ENCODE measurements at regions not wholly inside any gene's neighbourhood (a gene's known extent, or its start where the extent isn't known, plus 50 kb on each side); places are given as distances from the start of the nearest gene placed in this dataset.

DNA sequence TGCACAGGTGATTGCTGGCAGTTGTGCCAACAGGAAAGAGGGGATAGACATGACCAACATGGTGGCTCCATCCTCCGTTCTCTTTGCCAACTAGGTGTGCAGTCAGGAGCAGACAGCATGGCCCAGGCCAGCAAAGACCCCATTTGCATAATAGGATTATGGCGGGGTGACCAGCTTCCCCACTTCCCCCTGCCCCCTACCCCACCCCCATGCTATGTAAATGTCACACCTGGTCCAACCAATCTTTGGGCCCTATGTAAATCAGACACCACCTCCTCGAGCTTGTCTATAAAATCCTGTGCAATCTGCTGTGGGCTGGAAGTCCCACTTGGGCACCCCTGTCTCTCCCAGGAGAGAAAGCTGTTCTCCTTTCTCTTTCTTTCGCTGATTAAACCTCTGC lies 146.0 kb downstream of the SLC30A10 start:
- no peak for DNase-seq
- in situ Hi-C loops (cut with HindIII; ENCODE audit: low pct_ligation_motif_present, low pct_unique_long_range_greater_than_20kb, low sequenced_read_pairs): no loop called here

GRCh38 chr1:219781491-219781890 lies 146.9 kb downstream of the SLC30A10 start:
- DNase-seq: no peak
- in situ Hi-C loops (cut with HindIII; ENCODE audit: low pct_ligation_motif_present, low pct_unique_long_range_greater_than_20kb, low sequenced_read_pairs): no loop called here

DNA sequence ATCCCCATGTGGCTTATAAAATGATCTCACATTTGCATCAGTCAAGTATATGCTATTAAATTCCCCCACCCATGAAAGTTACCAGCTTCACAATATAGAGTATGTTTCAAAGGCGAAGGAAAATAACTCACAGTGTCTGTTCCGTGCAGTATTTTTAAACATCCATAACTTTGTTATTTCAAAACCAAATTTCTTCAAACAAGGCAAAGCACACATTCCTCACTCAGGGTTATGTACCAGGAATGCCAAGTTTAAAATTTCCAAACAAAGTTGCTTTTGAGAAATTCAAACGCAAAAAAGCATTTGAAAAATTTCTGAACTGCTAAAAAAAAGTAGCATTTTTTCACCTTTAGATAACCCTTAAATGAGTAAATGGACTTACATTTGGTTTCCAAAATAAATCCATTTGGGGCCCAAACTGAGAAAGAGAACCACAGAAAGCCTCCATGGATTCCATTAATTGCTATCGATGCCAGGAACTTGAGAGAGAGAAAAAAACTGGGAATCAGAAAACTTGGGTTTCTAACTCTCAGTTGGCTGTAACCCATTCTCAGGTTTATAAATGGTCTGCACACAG lies 149.5 kb downstream of the SLC30A10 start:
- in situ Hi-C loops (cut with HindIII; ENCODE audit: low pct_ligation_motif_present, low pct_unique_long_range_greater_than_20kb, low sequenced_read_pairs): no loop called here
- DNase-seq: no peak

GRCh38 chr1:219778110-219778509 lies 150.2 kb downstream of the SLC30A10 start:
- no peak for DNase-seq
- in situ Hi-C loops (cut with HindIII; ENCODE audit: low pct_ligation_motif_present, low pct_unique_long_range_greater_than_20kb, low sequenced_read_pairs): no loop called here

- in situ Hi-C loops (cut with HindIII; ENCODE audit: low pct_ligation_motif_present, low pct_unique_long_range_greater_than_20kb, low sequenced_read_pairs): no loop called here
- no peak for DNase-seq
These were observed 154.0 kb downstream of the SLC30A10 start for GRCh38 chr1:219774386-219774785.

DNA sequence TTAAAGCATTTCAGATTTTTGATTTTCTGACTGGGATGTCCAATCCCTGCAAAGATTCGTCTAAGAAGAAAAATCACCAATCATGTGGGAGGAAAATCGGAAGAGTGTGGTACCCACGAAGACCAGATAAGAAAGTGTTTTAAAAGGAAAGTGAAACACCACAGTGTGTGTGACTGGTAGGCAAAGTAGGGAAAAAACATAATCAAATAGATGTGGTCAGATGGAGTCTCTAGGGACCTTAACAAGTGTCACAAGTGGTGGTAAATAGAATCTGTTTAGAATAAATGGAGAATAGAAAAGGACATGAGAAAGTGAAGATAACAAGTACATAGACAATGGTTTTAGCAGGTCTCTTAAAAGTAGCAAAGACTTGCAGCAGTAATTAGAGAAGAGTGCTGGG lies 154.6 kb downstream of the SLC30A10 start:
- DNase-seq: no peak
- in situ Hi-C loops (cut with HindIII; ENCODE audit: low pct_ligation_motif_present, low pct_unique_long_range_greater_than_20kb, low sequenced_read_pairs): no loop called here

- in situ Hi-C loops (cut with HindIII; ENCODE audit: low pct_ligation_motif_present, low pct_unique_long_range_greater_than_20kb, low sequenced_read_pairs): no loop called here
- DNase-seq: no peak
These were observed 155.2 kb downstream of the SLC30A10 start for GRCh38 chr1:219773110-219773509.

DNA sequence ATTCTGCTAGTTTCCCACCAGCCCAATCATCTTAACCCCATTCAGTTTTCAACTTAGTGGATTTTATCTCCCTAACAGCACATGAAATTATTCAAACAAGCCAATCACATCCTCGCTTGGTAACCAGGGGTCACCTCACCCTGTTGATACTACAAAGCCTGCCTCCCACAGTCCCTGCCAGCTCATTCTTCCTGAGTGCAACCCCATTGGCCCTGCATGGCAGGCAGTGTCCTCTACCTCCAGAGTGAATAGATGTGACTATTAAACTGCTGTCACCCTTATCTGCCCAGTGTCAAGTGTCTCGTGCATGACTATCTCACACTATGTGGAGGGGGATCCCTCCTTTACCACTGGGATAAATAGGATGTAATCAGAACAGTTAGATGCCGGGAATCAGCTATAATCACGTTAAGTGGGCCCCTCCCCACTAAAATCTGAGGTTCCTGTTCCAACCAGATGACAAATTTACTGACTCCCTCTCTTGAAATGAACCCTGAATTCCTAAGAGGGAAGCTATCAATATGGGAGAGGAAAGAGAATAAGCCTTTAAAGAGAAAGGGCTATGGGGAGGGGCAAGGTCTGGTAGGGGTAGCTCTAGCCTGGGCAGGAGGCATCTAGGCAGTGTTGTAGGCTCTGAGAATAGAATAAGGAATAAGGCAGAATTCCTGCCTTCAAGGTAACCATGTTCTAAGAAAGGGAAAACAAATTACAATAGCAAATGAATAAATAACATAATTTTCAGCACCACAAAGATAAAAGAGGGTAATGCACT lies 155.9 kb downstream of the SLC30A10 start:
- DNase-seq: no peak
- in situ Hi-C loops (cut with HindIII; ENCODE audit: low pct_ligation_motif_present, low pct_unique_long_range_greater_than_20kb, low sequenced_read_pairs): no loop called here

DNA sequence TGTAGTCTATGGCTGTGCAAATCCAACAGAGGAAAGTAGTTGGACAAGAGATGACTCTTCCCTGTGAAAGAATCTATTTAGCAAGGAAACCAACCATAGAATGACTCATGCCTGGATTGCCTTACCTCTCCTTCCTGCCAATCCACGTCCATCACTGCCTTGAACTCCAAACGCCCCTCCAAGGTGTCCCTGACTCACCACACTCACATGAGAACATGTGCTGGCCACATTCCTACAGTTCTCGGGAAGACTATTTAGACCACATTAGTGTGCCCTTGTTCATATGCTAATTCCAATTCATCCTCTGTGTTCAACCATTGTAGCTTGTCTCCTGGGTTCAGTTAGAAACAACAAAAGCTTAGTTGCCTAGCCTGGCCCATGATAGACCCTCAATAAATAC lies 157.3 kb downstream of the SLC30A10 start:
- DNase-seq: peak; percentile 92
- in situ Hi-C loops (cut with HindIII; ENCODE audit: low pct_ligation_motif_present, low pct_unique_long_range_greater_than_20kb, low sequenced_read_pairs): no loop called here

GRCh38 chr1:219763321-219763720 lies 150.4 kb upstream of the ZC3H11B start:
- in situ Hi-C loops (cut with HindIII; ENCODE audit: low pct_ligation_motif_present, low pct_unique_long_range_greater_than_20kb, low sequenced_read_pairs): no loop called here
- no peak for DNase-seq

GRCh38 chr1:219761208-219761860 lies 148.4 kb upstream of the ZC3H11B start:
- DNase-seq: no peak
- in situ Hi-C loops (cut with HindIII; ENCODE audit: low pct_ligation_motif_present, low pct_unique_long_range_greater_than_20kb, low sequenced_read_pairs): no loop called here

- DNase-seq: no peak
- in situ Hi-C loops (cut with HindIII; ENCODE audit: low pct_ligation_motif_present, low pct_unique_long_range_greater_than_20kb, low sequenced_read_pairs): no loop called here
These were observed 146.2 kb upstream of the ZC3H11B start for GRCh38 chr1:219759095-219759494.

DNA sequence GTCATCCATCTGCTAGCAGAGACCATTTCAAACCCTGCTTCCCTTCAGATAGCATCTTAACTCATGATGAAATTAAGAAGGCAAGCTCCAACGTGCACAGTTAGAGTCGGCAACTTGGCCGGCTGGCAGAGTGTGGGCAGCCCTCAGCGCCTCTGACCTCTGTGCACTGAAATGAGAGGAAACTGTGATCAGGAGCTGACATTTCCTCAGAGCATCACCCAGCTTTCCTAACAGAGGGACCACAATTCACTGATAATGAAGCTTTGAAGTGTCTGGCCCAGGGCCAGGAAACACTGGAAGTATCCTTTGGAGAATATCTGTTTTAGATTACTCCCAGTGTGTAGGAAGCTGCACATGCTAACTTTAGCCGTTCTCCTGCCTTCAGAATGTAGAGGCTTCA lies 145.0 kb upstream of the ZC3H11B start:
- no peak for DNase-seq
- in situ Hi-C loops (cut with HindIII; ENCODE audit: low pct_ligation_motif_present, low pct_unique_long_range_greater_than_20kb, low sequenced_read_pairs): no loop called here

DNA sequence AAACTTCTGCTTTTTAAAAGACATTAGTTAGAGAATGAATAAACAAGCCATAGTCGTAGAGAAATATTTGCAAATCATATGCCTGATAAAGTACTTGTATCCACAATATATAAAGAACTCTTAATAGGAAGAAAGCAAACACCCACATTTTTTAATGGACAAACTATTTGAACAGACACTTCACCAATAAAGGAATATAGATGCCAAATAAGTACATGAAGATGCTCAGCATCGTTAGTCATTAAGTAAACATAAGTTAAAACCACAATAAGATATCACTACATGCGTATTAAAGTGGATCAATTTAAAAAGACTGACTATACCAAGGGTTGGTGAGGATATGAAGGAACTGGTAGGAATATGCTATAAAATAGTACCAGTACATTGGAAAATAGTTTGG lies 142.3 kb upstream of the ZC3H11B start:
- in situ Hi-C loops (cut with HindIII; ENCODE audit: low pct_ligation_motif_present, low pct_unique_long_range_greater_than_20kb, low sequenced_read_pairs): no loop called here
- DNase-seq: no peak

GRCh38 chr1:219754767-219755166 lies 141.9 kb upstream of the ZC3H11B start:
- DNase-seq: no peak
- in situ Hi-C loops (cut with HindIII; ENCODE audit: low pct_ligation_motif_present, low pct_unique_long_range_greater_than_20kb, low sequenced_read_pairs): no loop called here

GRCh38 chr1:219753914-219754313 lies 141.0 kb upstream of the ZC3H11B start:
- no peak for DNase-seq
- in situ Hi-C loops (cut with HindIII; ENCODE audit: low pct_ligation_motif_present, low pct_unique_long_range_greater_than_20kb, low sequenced_read_pairs): no loop called here

DNA sequence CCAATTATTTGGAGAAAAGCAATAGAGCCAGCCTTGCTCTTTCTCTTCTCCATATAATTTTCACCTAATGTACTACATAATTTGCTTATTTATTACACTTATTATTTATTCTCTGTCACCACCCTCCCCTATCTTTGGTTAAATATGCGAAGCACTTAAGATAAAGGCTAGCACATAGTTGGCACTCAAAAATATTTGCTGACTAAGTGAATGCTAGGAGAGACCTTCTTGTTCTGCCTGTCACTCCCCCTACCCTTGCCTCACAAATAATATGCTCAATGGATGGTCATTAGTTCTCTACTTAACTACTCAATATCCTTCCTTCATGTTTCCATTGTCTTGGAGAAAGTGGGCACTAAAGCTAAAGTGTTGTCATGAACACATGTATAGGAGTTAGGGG lies 139.7 kb upstream of the ZC3H11B start:
- DNase-seq: no peak
- in situ Hi-C loops (cut with HindIII; ENCODE audit: low pct_ligation_motif_present, low pct_unique_long_range_greater_than_20kb, low sequenced_read_pairs): no loop called here

DNA sequence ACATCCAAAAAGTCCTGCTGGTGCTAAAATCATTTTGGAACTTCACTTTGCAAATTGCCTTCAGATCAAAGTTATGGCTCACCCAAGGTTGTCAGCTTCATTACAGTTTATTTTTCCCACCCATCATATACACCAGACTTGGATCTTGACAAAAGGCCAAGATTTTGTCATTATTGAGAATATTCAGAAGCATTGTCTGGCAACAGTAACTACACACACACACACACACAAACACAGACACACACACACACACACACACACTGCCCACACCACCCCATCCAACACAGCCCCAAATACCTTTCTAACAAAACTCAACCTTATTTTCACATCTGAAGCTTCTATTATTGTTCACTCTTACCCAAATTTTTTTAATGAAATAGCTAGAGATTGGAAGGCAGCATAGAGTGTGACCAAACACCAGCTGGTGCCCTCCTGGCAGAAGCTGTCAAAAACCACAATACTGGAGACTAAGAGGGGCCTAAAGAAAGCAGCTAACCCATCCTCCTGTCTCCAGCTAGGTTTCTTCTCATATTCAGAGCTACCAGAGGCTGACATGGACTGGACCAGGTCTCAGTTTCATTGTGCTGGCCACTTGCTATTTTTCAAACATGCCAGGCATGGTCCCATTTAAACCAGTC lies 139.1 kb upstream of the ZC3H11B start:
- in situ Hi-C loops (cut with HindIII; ENCODE audit: low pct_ligation_motif_present, low pct_unique_long_range_greater_than_20kb, low sequenced_read_pairs): no loop called here
- no peak for DNase-seq

DNA sequence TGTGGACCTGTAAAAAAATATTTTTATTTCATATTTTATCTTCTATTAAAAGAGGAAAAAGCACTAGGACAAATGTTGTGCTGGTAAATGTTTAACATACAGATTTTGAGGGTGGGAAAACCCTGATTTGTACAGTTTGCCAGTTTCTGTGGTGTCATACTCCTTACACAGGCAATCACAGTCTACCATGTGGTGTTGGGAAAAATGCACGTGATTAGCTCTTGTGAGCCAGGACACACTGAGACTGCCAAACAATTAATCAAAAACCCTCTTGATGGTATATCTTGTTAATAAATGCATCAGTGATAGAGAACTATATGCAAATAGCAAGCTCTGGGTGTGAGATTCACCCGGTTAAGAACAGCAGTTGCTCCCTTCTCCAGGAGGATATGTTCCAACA lies 136.5 kb upstream of the ZC3H11B start:
- no peak for DNase-seq
- in situ Hi-C loops (cut with HindIII; ENCODE audit: low pct_ligation_motif_present, low pct_unique_long_range_greater_than_20kb, low sequenced_read_pairs): no loop called here

DNA sequence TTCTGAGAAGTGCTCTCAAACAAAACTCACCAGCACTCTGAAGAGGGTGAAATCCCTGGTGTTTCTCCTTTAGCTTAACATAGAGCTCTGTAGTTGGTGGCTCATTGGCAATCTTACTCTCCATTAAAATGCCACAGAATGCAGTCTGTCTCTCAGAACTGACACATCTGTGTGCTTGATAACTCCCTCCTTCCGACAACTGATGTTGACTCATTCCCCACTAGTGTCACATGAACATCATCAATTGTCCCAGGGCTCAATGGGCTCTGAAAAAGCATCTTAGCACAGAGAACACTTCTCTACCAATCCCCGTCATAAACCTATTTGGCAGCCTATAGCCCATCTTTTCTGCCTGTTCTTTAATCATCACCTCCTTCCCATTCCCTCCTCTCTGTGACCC lies 133.2 kb upstream of the ZC3H11B start:
- no peak for DNase-seq
- in situ Hi-C loops (cut with HindIII; ENCODE audit: low pct_ligation_motif_present, low pct_unique_long_range_greater_than_20kb, low sequenced_read_pairs): no loop called here
